NCI-H2196 treated with DMSO at 0.1 percent for 48 hours (cell line): ENCODE measurements at regions not wholly inside any gene's neighbourhood (a gene's known extent, or its start where the extent isn't known, plus 50 kb on each side); places are given as distances from the start of the nearest gene placed in this dataset.

Experiments used
- DNase-seq: peaks from one replicate; lab custom pipeline; 2025; ENCODE audit not compliant: unreplicated experiment; lab: John Stamatoyannopoulos, UW

GRCh38 chr11:44488165-44488965, 77.1 kb upstream of the CD82 start:
- no peak for DNase-seq

GRCh38 chr11:44493383-44493782, 72.1 kb upstream of the CD82 start:
- no peak for DNase-seq

DNA sequence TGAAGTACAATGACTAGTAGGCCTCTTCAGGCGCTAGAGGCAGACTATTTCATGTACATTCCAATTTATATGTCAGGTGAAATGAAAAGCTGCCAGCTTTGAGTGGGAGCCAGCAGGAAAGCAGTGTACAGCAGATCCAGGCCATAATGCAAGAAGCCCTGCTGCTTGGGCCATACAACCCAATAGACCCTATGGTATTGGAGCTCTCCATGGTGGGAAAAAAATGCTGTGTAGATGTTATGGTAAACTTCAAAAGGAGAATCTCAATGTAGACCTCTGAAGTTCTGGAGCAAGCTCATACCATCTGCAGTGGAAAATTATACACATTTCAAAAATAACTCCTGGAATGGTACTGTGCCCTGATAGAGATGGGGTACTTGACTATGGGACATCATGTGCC, 71.5 kb upstream of the CD82 start:
- DNase-seq: no peak

DNA sequence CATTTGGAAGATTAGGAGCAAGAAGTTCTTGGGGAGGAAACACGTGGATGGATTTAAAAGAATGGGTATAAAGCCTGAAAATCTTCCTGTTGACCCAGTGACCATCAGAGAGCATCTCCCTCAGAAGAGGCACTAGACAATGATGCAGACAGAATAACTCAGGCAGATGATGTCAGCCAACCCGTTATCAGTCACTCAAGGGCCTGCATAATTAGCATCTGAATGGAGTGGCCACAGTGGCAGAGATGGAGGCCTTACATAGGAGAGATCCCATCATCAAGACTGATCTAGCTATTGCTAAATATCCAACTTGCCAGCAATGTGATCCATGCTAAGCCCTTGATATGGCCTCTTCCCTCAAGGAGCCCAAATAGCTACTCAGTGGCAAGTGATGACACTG, 70.7 kb upstream of the CD82 start:
- DNase-seq: no peak

DNA sequence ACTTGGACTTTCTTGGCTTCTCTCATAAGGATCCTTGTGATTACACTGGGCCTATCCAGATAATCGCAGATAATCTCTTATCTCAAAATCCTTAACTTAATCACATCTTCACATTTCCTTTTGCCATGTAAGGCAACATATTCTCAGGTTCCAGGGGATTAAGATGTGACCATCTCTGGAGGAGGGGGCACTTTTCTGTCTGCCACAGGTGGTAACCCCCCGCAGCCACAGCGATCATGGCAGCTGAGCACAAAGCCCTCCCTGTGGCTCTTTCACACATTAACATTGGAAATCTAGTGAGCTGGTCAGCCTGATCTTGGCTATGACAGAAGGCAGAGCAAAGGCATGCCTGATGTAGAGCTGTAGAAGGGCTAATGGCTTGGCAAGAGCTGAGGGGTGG, 69.1 kb upstream of the CD82 start:
- DNase-seq: no peak

- DNase-seq: no peak
These were observed 67.2 kb upstream of the CD82 start for GRCh38 chr11:44498089-44498871.

DNA sequence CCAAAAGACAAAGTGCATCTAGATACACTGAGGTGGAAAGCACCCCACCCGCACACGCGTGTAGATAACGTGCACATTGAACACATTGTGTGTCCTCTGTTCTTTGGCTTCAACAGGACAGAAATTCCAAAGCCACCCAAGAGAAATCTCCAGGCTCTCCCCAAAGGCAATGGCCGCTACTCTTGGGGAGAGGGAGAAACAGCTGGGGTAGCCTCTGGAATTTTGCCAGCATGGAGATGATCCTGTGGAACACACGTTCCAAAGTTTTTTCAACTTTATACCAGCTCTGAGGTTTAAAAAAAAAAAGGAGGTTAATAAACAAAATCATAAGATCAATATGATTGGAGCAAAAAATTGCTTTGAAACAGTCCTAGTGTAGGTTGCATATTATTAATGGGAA, 63.0 kb upstream of the CD82 start:
- DNase-seq: no peak

DNA sequence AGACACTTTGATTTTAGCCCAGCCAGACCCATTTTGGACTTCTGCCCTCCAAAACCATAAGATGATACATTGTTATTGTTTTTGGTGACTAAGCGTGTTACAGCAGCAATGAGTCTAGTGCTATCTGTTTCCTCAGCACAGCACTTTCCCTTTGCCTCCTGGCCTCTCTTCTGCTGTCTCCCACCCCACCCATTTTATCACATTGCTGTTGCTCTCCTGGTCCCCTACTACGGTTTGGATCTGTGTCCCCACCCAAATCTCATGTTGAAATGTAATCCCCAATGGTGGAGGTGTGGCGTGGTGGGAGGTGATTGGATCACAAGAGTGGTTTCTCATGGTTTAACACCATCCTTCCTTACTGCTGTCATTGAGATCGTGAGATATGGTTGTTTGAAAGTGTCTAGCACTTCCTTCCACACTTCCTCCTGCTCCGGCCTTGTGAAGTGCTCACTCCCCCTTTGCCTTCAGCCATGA, 59.8 kb upstream of the CD82 start:
- no peak for DNase-seq

DNA sequence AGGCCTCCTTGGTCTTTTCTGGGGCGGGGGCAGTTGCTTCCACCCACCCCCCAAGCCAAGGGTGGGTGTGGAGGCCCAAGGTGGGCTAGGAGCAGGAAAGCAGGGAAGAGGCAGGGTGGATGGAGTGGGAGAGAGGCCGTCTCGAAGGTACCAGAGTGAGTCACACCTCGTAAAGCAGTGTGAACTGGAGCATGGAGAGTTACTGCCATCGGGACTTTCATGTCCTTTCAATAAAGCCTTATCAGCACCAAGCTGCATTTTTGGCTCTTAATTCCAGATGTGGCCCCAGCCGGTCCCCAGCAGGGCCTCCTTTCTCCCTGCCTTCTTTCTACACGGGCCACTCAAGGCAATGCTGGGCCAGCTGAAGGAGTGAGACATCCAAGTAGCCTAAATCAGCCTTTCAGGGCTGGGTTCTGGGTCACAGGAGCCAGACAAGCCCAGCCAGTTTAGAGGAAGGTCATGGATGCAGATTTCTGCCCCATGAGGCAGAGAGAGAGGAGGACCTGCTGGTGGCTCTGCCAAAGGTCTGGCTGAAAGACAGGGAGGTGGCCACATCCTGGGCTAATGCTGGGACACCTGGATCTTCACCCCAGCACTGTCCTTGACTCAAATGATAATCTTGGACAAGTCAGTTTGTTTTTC, 59.0 kb upstream of the CD82 start:
- DNase-seq: no peak

DNA sequence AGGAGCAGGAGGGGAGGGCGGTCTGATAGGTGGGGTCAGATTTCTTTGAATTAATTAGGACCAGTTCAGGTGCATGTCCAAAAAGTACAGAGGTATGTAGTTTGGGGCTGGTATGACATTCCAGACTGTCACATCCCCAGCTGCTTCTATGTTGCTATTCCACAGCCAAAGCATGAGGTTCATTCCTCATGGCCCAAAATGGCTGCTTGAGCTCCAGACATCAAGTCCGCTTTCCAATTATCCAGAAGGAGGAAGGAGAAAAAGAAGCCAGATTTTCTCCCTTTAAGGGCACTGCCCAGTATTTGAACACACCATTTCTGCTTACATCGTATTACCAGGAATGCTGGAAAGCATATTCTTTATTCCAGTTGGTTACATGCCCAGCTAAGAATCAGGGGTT, 58.0 kb upstream of the CD82 start:
- no peak for DNase-seq

DNA sequence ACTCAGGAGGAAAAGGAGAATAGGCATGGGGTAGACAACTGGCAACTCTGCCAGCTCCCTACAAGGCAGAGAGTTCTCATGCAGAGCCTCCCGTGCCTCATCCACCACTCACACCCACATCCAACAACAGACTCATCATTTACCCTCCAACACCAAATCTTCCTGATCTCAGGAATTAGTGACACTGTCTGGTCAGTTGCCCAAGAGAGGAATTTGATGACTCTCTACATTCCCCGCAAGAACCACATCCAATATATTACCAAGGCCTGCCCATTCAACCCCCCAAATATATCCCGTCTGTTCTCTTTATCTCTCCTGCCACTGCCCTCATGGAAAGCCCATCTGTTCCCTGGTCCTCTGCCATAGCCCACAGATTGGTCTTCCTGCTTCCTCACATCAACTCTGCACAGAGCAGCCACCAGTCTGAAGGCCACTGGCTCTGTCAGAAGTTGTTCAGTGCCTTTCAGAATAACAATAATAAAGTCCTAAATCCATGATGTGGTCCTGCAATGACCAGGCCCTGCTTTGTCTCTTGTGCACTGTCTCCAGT, 57.5 kb upstream of the CD82 start:
- DNase-seq: no peak

DNA sequence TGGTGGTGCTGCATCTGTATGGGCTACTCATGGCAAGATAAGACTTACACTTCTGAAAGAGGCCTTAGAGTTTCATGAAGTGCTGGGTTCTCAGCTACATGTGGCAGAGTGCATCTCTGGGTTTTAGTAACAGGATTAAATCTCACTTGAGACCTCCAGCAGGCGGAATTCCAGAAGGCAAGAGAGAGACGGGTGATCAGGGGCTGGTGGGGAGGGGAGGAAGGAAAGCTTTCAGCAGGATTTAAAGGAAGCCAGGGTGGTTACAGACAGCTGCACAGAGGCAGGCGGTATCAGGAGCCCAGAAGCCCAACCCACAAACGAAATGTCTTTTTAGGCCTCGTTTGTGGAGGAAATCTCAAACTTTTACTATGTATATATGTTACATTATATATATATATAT, 56.2 kb upstream of the CD82 start:
- no peak for DNase-seq

- no peak for DNase-seq
These were observed 55.1 kb upstream of the CD82 start for GRCh38 chr11:44510372-44510771.

- no peak for DNase-seq
These were observed 52.6 kb upstream of the CD82 start for GRCh38 chr11:44512818-44513217.

- no peak for DNase-seq
These were observed 50.4 kb upstream of the CD82 start for GRCh38 chr11:44515048-44515447.
